Right lobe of liver (tissue), 4 donors: ENCODE measurements at regions not wholly inside any gene's neighbourhood (a gene's known extent, or its start where the extent isn't known, plus 50 kb on each side); places are given as distances from the start of the nearest gene placed in this dataset.

Source experiments
- POLR2A ChIP-seq: fragments of 450-650 bp; IDR thresholded peaks from one replicate; pipeline ENCODE4 v1.6.1; 2017; ENCODE audit warnings: antibody characterized with exemption, mild to moderate bottlenecking
- TF ChIP-seq, protein P1 (sequence below), 4 donors: fragments of 200-600 bp in 3 of 4; fragments of 450-650 bp in 1 of 4; IDR thresholded peaks; one replicate each; pipeline versions ENCODE4 v1.5.1 to v1.8.0; 2016 to 2022; ENCODE audit warnings: antibody characterized with exemption in 4 of 4, mild to moderate bottlenecking in 2 of 4
- donor health status: DM: no; HTN: no; CAD: no.
- donor health status: DM: no; HTN: no; CAD: no.
- donor health status: DM: no; HTN: yes; CAD: no.

DNA sequence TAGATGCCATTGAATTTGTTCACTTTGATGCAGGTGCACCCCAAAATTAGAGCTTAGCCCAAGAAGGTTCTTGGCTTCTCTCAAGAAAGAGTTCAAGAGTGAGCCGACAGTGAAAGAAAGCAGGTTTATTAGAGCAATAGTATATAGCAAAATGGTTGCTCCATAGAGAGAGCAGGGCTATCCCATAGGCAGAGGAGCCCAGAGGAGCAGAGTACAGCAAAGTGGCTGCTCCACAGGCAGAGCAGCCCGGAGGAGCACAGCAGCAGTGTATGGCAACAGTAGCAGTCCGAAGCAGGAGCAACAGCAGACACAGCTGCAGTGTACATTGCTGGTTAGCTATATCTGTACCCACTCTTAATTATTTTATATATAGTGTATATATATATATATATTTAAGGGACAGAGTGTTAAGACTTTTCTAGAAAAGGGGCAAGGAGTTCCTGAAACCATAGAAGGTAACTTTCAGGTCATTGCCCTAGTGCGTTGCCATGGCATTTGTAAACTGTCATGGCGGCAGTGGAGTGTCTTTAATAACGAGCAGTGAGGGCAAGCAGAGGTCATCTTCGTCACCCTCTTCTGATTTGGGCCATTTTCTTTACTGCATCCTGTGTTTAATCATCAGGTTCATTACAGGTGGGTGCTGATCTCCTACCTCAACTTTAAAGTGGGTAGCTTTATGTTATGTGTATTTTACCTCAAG is 222.7 kb downstream of the CYB561 start:
- TF ChIP-seq, protein P1, sequence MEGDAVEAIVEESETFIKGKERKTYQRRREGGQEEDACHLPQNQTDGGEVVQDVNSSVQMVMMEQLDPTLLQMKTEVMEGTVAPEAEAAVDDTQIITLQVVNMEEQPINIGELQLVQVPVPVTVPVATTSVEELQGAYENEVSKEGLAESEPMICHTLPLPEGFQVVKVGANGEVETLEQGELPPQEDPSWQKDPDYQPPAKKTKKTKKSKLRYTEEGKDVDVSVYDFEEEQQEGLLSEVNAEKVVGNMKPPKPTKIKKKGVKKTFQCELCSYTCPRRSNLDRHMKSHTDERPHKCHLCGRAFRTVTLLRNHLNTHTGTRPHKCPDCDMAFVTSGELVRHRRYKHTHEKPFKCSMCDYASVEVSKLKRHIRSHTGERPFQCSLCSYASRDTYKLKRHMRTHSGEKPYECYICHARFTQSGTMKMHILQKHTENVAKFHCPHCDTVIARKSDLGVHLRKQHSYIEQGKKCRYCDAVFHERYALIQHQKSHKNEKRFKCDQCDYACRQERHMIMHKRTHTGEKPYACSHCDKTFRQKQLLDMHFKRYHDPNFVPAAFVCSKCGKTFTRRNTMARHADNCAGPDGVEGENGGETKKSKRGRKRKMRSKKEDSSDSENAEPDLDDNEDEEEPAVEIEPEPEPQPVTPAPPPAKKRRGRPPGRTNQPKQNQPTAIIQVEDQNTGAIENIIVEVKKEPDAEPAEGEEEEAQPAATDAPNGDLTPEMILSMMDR (IDR thresholded peaks at IDR 0.05) = no peak
- TF ChIP-seq POLR2A = no peak
